Vagina (tissue), 2 donors: ENCODE measurements at regions not wholly inside any gene's neighbourhood (a gene's known extent, or its start where the extent isn't known, plus 50 kb on each side); places are given as distances from the start of the nearest gene placed in this dataset.
A peak's percentile ranks its signal among the peaks of the same experiment; 100 is the strongest.

Experiments
- DNase-seq, 2 donors: peaks; one replicate each; pipeline ENCODE4 v3.0.0-alpha.2; 2017; ENCODE audit errors: extremely low spot score in 2 of 2
- H3K27ac ChIP-seq: fragments of 200-600 bp; sonication (generic); one replicate; pipeline ENCODE4 v1.5.1; 2019
- H3K27me3 ChIP-seq: fragments of 200-600 bp; sonication (generic); one replicate; pipeline ENCODE4 v1.5.1; 2019
- H3K36me3 ChIP-seq, 2 donors: fragments of 200-600 bp; sonication (generic); one replicate each; pipeline ENCODE4 v1.5.1; 2017 to 2019
- H3K4me1 ChIP-seq: fragments of 200-600 bp; sonication (generic); one replicate; pipeline ENCODE4 v1.5.1; 2019
- H3K4me3 ChIP-seq, 2 donors: fragments of 200-600 bp; sonication (generic); 1 replicate in 1 of 2; 2 replicates in 1 of 2; pipeline ENCODE4 v1.5.1; 2016 to 2019
- H3K9me3 ChIP-seq: fragments of 200-600 bp; sonication (generic); one replicate; pipeline ENCODE4 v1.5.1; 2019
- POLR2A ChIP-seq, 2 donors: fragments of 450-650 bp; IDR thresholded peaks; one replicate each; pipeline ENCODE4 v1.6.1; 2017; ENCODE audit warnings: antibody characterized with exemption in 2 of 2, mild to moderate bottlenecking in 2 of 2, moderate library complexity in 2 of 2
- POLR2AphosphoS5 ChIP-seq, 2 donors: sonication (generic); formaldehyde crosslinking; IDR thresholded peaks; one replicate each; pipeline ENCODE4 v1.9.0; 2017; ENCODE audit warnings: antibody characterized with exemption in 2 of 2, mild to moderate bottlenecking in 2 of 2, low read depth in 1 of 2; ENCODE audit not compliant: insufficient read depth in 1 of 2
- intact Hi-C: fragments of 100-400 bp; cut with DNase I; formaldehyde crosslinking; loops from one replicate; pipeline ENCODE4 v1.15.1; 2023
- TF ChIP-seq, protein P1 (sequence below), 3 experiments: fragments of 450-650 bp in 2 of 3; fragments of 200-600 bp in 1 of 3; sonication (generic) in 1 of 3; IDR thresholded peaks; one replicate each; pipeline ENCODE4 v1.5.1; 2017 to 2019; ENCODE audit warnings: antibody characterized with exemption in 3 of 3, mild to moderate bottlenecking in 2 of 3, moderate library complexity in 2 of 3

DNA sequence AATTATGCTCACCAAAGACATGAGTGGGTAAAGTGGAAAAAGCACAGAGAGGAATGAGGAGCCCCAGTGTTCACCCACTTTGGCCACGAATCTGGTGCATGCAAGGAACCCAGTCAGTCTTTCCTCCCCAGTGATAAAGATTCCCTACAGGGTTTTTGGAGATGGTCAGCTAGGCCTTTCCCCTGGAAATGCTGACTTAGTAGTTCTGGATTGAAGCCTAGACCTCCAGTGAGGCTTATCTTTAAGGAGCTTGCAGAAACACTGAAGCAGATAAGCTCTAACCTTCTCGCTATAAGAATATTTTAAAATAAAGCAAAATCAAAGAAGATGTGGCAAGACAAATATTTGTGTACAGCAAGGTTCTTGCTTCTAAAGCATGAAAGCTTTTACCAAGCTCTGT lies 178.3 kb upstream of the CCDC68 start:
- no peak for DNase-seq
- no peaks in the 10 kb centered on the region for H3K4me1 ChIP-seq
- H3K27me3 ChIP-seq = no peaks in the 10 kb centered on the region
- no peaks in the 10 kb centered on the region for H3K36me3 ChIP-seq
- no peaks in the 10 kb centered on the region for H3K9me3 ChIP-seq
- no peak overlapping the region for H3K27ac ChIP-seq
- H3K4me3 ChIP-seq = no peak overlapping the region
- intact Hi-C loops = no loop called here
- TF ChIP-seq POLR2AphosphoS5 (IDR thresholded peaks at IDR 0.05; ENCODE audit: insufficient read depth in 1 of 2, low read depth in 1 of 2) (no peak), POLR2A (IDR thresholded peaks at IDR 0.05) (no peak)
- TF ChIP-seq, protein P1, sequence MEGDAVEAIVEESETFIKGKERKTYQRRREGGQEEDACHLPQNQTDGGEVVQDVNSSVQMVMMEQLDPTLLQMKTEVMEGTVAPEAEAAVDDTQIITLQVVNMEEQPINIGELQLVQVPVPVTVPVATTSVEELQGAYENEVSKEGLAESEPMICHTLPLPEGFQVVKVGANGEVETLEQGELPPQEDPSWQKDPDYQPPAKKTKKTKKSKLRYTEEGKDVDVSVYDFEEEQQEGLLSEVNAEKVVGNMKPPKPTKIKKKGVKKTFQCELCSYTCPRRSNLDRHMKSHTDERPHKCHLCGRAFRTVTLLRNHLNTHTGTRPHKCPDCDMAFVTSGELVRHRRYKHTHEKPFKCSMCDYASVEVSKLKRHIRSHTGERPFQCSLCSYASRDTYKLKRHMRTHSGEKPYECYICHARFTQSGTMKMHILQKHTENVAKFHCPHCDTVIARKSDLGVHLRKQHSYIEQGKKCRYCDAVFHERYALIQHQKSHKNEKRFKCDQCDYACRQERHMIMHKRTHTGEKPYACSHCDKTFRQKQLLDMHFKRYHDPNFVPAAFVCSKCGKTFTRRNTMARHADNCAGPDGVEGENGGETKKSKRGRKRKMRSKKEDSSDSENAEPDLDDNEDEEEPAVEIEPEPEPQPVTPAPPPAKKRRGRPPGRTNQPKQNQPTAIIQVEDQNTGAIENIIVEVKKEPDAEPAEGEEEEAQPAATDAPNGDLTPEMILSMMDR (IDR thresholded peaks at IDR 0.05) = no peak

DNA sequence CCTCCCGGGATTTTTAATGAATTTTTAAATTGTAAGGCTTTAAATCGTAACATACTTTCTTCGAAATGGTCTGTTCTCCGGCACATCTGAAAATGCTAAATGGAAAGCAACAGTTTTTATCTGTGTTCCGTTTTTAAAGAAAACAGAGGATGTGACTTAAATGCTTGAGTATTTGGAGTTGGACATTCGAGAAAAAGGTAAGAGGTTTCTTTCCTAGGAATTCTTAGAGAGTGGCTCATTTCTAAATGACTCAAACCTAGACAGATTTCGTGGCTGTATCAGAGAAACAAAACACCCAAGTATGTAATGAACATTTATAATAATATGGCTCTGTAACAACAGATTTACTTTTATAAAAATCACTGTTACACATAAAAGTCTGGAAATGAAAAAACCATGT lies 177.6 kb upstream of the CCDC68 start:
- Histone ChIP-seq H3K36me3 (no peaks in the 10 kb centered on the region), H3K27ac (no peak overlapping the region), H3K4me3 (no peak overlapping the region), H3K4me1 (no peaks in the 10 kb centered on the region), H3K9me3 (no peaks in the 10 kb centered on the region), H3K27me3 (no peaks in the 10 kb centered on the region)
- intact Hi-C loops = no loop called here
- TF ChIP-seq POLR2A (IDR thresholded peaks at IDR 0.05) (no peak), POLR2AphosphoS5 (IDR thresholded peaks at IDR 0.05; ENCODE audit: insufficient read depth in 1 of 2, low read depth in 1 of 2) (no peak)
- TF ChIP-seq, protein P1 (IDR thresholded peaks at IDR 0.05) = no peak
- DNase-seq = no peak

DNA sequence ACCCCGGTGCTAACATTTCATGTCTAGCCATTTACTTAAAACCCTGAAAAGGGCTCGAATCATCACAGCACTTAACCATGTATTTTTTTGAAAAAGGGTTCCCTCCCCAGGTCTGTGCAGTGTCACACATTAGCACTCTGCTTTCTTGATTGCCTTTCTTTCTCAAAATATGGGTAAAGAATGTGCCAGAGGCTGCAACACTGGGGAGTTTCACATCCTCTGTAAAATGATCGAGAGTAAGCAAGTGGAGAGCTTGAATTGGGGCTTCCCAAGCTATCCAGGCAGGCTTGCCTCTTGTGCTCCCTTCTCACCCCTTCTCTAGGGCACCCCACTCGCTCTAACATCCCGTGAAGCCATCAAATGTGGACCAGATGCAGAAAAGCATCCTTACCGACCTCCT lies 177.0 kb upstream of the CCDC68 start:
- DNase-seq = no peak
- Histone ChIP-seq H3K27me3 (no peaks in the 10 kb centered on the region), H3K9me3 (no peaks in the 10 kb centered on the region), H3K27ac (no peak overlapping the region), H3K4me1 (no peaks in the 10 kb centered on the region), H3K36me3 (no peaks in the 10 kb centered on the region), H3K4me3 (no peak overlapping the region)
- TF ChIP-seq POLR2AphosphoS5 (IDR thresholded peaks at IDR 0.05; ENCODE audit: insufficient read depth in 1 of 2, low read depth in 1 of 2) (no peak), POLR2A (IDR thresholded peaks at IDR 0.05) (no peak)
- TF ChIP-seq, protein P1 (IDR thresholded peaks at IDR 0.05) = no peak
- intact Hi-C loops = no loop called here

DNA sequence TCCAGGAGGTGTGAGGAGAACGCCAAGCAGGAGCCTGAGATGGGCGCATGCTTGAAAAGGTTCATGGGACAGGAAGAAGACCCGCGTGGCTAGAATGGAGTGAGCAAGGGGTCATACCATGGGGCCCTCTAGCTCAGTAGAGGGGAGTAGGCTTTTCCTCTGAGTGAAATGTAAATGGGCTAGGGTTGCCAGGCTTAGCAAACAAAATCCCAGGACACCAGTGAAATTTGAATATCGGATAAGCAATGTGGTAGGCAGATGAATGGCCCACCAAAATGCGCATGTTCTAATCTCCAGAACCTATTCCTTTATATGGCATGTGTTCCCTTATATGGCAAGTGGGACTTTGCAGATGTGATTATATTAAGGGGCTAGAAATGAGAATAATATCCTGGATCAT lies 174.1 kb upstream of the CCDC68 start:
- intact Hi-C loops = no loop called here
- Histone ChIP-seq H3K4me1 (no peaks in the 10 kb centered on the region), H3K27ac (no peak overlapping the region), H3K36me3 (no peaks in the 10 kb centered on the region), H3K4me3 (no peak overlapping the region), H3K27me3 (no peaks in the 10 kb centered on the region), H3K9me3 (no peaks in the 10 kb centered on the region)
- DNase-seq = peak in 1 of 2 donors; percentile 71
- TF ChIP-seq POLR2AphosphoS5 (IDR thresholded peaks at IDR 0.05; ENCODE audit: insufficient read depth in 1 of 2, low read depth in 1 of 2) = no peak
- TF ChIP-seq, protein P1 (IDR thresholded peaks at IDR 0.05) = no peak
- no peak for TF ChIP-seq POLR2A (IDR thresholded peaks at IDR 0.05)

DNA sequence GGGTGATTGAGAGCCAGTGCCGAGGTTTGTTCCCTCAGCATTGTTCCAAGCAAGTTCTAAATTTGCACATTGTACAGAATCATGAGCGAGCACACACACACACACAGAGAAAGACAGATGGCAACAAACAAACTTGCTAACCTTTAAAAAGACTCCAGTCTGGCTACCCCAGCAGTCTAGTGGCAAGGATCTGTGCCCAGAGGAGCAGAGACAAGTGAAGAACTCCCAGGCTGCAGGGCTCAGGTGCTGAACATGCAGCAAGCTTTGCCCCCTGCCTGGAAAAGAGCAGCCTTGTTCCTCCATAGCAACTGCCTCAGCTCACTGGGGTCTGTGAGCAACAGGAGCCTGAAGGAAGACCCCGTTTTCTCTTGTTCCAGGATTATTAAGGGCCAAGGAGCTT lies 169.2 kb upstream of the CCDC68 start:
- intact Hi-C loops = no loop called here
- TF ChIP-seq POLR2A (IDR thresholded peaks at IDR 0.05) (no peak), POLR2AphosphoS5 (IDR thresholded peaks at IDR 0.05; ENCODE audit: insufficient read depth in 1 of 2, low read depth in 1 of 2) (no peak)
- TF ChIP-seq, protein P1 (IDR thresholded peaks at IDR 0.05) = no peak
- H3K4me1 ChIP-seq = peaks cover 4% of the 10 kb centered on the region
- H3K27ac ChIP-seq = no peak overlapping the region
- no peak overlapping the region for H3K4me3 ChIP-seq
- no peaks in the 10 kb centered on the region for H3K27me3 ChIP-seq
- no peaks in the 10 kb centered on the region for H3K36me3 ChIP-seq
- no peak for DNase-seq
- no peaks in the 10 kb centered on the region for H3K9me3 ChIP-seq
